GM19452 (cell line): ENCODE measurements at regions not wholly inside any gene's neighbourhood (a gene's known extent, or its start where the extent isn't known, plus 50 kb on each side); places are given as distances from the start of the nearest gene placed in this dataset.

Experiments used
- ATAC-seq: cut with Tn5 transposase; IDR thresholded peaks from one replicate; pipeline ENCODE4 v1.9.1; 2021; ENCODE audit not compliant: unreplicated experiment

- no peak for ATAC-seq
These were observed 419.7 kb upstream of the BRINP1 start for GRCh38 chr9:119788921-119789320.

GRCh38 chr9:119781886-119782285 is 412.7 kb upstream of the BRINP1 start:
- ATAC-seq = no peak

- ATAC-seq = no peak
These were observed 406.2 kb upstream of the BRINP1 start for GRCh38 chr9:119775410-119775809.

GRCh38 chr9:119773823-119774222 is 404.6 kb upstream of the BRINP1 start:
- no peak for ATAC-seq

GRCh38 chr9:119771341-119771740 is 402.1 kb upstream of the BRINP1 start:
- ATAC-seq = no peak

- no peak for ATAC-seq
These were observed 399.0 kb upstream of the BRINP1 start for GRCh38 chr9:119768266-119768665.

- no peak for ATAC-seq
These were observed 396.5 kb upstream of the BRINP1 start for GRCh38 chr9:119765632-119766175.

GRCh38 chr9:119763260-119763659 is 394.0 kb upstream of the BRINP1 start:
- no peak for ATAC-seq

- no peak for ATAC-seq
These were observed 392.6 kb upstream of the BRINP1 start for GRCh38 chr9:119761812-119762211.

GRCh38 chr9:119758990-119759389 is 389.8 kb upstream of the BRINP1 start:
- no peak for ATAC-seq

GRCh38 chr9:119758241-119758640 is 389.0 kb upstream of the BRINP1 start:
- no peak for ATAC-seq

- no peak for ATAC-seq
These were observed 370.2 kb upstream of the BRINP1 start for GRCh38 chr9:119739476-119739875.

- ATAC-seq = peak; percentile 100
These were observed 367.5 kb upstream of the BRINP1 start for GRCh38 chr9:119736491-119737454.

- no peak for ATAC-seq
These were observed 358.8 kb upstream of the BRINP1 start for GRCh38 chr9:119727988-119728387.

- no peak for ATAC-seq
These were observed 356.8 kb upstream of the BRINP1 start for GRCh38 chr9:119726035-119726434.

GRCh38 chr9:119722384-119722783 is 353.1 kb upstream of the BRINP1 start:
- ATAC-seq = no peak

- no peak for ATAC-seq
These were observed 343.1 kb upstream of the BRINP1 start for GRCh38 chr9:119712325-119712724.

GRCh38 chr9:119709431-119709830 is 340.2 kb upstream of the BRINP1 start:
- ATAC-seq = no peak

GRCh38 chr9:119707228-119707845 is 338.1 kb upstream of the BRINP1 start:
- no peak for ATAC-seq

- ATAC-seq = no peak
These were observed 332.4 kb upstream of the BRINP1 start for GRCh38 chr9:119701651-119702050.

- no peak for ATAC-seq
These were observed 329.3 kb upstream of the BRINP1 start for GRCh38 chr9:119698535-119698934.

- no peak for ATAC-seq
These were observed 328.8 kb upstream of the BRINP1 start for GRCh38 chr9:119697996-119698395.
